WTC11 (cell line): ENCODE measurements at regions not wholly inside any gene's neighbourhood (a gene's known extent, or its start where the extent isn't known, plus 50 kb on each side); places are given as distances from the start of the nearest gene placed in this dataset.

Experiments used
- ATAC-seq: fragments of 200-7000 bp; cut with Tn5 transposase; 2 replicates; pipeline ENCODE4 v1.10.0; 2021; ENCODE audit warnings: mild to moderate bottlenecking, moderate library complexity
- CTCF ChIA-PET: fragments of 300-600 bp; sonication (Branson Sonifier 250); formaldehyde crosslinking; loops from one replicate; lab custom pipeline; 2021; ENCODE audit warnings: antibody characterized with exemption; lab: Charles Lee
- POLR2A ChIA-PET: fragments of 350-600 bp; sonication (Branson Sonifier 250); formaldehyde crosslinking; loops from one replicate; lab custom pipeline; 2021; ENCODE audit warnings: antibody characterized with exemption; lab: Charles Lee
- DNase-seq: peaks from one replicate; pipeline ENCODE4 v3.0.0; 2021; ENCODE audit warnings: low spot score
- H3K27ac Mint-ChIP-seq: 2 replicates; pipeline ENCODE4 v1.8.0; 2021; ENCODE audit warnings: mixed read lengths
- H3K27me3 Mint-ChIP-seq: 2 replicates; pipeline ENCODE4 v1.8.0; 2021; ENCODE audit warnings: low read depth, mild to moderate bottlenecking, moderate library complexity, mixed read lengths
- H3K36me3 Mint-ChIP-seq: 2 replicates; pipeline ENCODE4 v1.8.0; 2021; ENCODE audit warnings: mixed read lengths
- H3K4me1 Mint-ChIP-seq: 2 replicates; pipeline ENCODE4 v1.8.0; 2022; ENCODE audit warnings: mixed read lengths
- H3K4me3 Mint-ChIP-seq: 2 replicates; pipeline ENCODE4 v1.8.0; 2021; ENCODE audit warnings: mild to moderate bottlenecking, moderate library complexity, mixed read lengths
- H3K9me3 Mint-ChIP-seq: 2 replicates; pipeline ENCODE4 v1.8.0; 2021; ENCODE audit warnings: mixed read lengths
- CBFB ChIP-seq: sonication (generic); formaldehyde crosslinking; IDR thresholded peaks from 2 replicates; pipeline ENCODE4 v1.8.1; 2022; ENCODE audit warnings: mild to moderate bottlenecking, low read depth, missing genetic modification reagents
- FOXJ3 ChIP-seq: sonication (generic); formaldehyde crosslinking; IDR thresholded peaks from 2 replicates; pipeline ENCODE4 v1.9.0; 2021; ENCODE audit warnings: missing genetic modification reagents, mild to moderate bottlenecking, borderline replicate concordance
- GRHL2 ChIP-seq: fragments of 250-450 bp; sonication (Bioruptor Pico); IDR thresholded peaks from 2 replicates; pipeline ENCODE4 v1.8.0; 2022; ENCODE audit warnings: mild to moderate bottlenecking, moderate library complexity; ENCODE audit not compliant: insufficient replicate concordance, severe bottlenecking
- NR1H2 ChIP-seq: sonication (generic); formaldehyde crosslinking; IDR thresholded peaks from 2 replicates; pipeline ENCODE4 v1.9.0; 2021; ENCODE audit warnings: mild to moderate bottlenecking, moderate library complexity, missing genetic modification reagents
- PRRX2 ChIP-seq: fragments of 250-450 bp; sonication (Bioruptor Pico); IDR thresholded peaks from 2 replicates; pipeline ENCODE4 v1.8.0; 2021; ENCODE audit warnings: mild to moderate bottlenecking
- SOX15 ChIP-seq: fragments of 250-450 bp; sonication (Bioruptor Pico); IDR thresholded peaks from 2 replicates; pipeline ENCODE4 v1.9.0; 2021; ENCODE audit warnings: mild to moderate bottlenecking
- TCF7 ChIP-seq: sonication (generic); formaldehyde crosslinking; IDR thresholded peaks from 2 replicates; pipeline ENCODE4 v1.8.0; 2022; ENCODE audit warnings: mild to moderate bottlenecking, low read depth, missing genetic modification reagents, moderate library complexity
- TEAD4 ChIP-seq: sonication (generic); formaldehyde crosslinking; IDR thresholded peaks from 2 replicates; pipeline ENCODE4 v1.8.0; 2022; ENCODE audit warnings: mild to moderate bottlenecking, missing genetic modification reagents
- ZNF121 ChIP-seq: sonication (generic); formaldehyde crosslinking; IDR thresholded peaks from 2 replicates; pipeline ENCODE4 v1.8.0; 2023; ENCODE audit warnings: missing genetic modification reagents
- ZNF219 ChIP-seq: sonication (generic); formaldehyde crosslinking; IDR thresholded peaks from 2 replicates; pipeline ENCODE4 v1.8.0; 2023; ENCODE audit warnings: missing genetic modification reagents, mild to moderate bottlenecking, borderline replicate concordance
- ZNF232 ChIP-seq: sonication (generic); formaldehyde crosslinking; IDR thresholded peaks from 2 replicates; pipeline ENCODE4 v1.8.0; 2022; ENCODE audit warnings: mild to moderate bottlenecking, missing genetic modification reagents
- ZNF317 ChIP-seq: sonication (generic); formaldehyde crosslinking; IDR thresholded peaks from 2 replicates; pipeline ENCODE4 v1.8.1; 2023; ENCODE audit warnings: low read depth, mild to moderate bottlenecking, moderate library complexity, missing genetic modification reagents, borderline replicate concordance
- ZNF396 ChIP-seq: fragments of 250-450 bp; sonication (Bioruptor Pico); IDR thresholded peaks from 2 replicates; pipeline ENCODE4 v1.8.0; 2021; ENCODE audit warnings: mild to moderate bottlenecking, moderate library complexity, borderline replicate concordance
- ZNF416 ChIP-seq: fragments of 250-450 bp; sonication (Bioruptor Pico); IDR thresholded peaks from 2 replicates; pipeline ENCODE4 v1.9.0; 2021; ENCODE audit warnings: mild to moderate bottlenecking, inconsistent platforms
- ZNF423 ChIP-seq: fragments of 250-450 bp; sonication (Bioruptor Pico); IDR thresholded peaks from 2 replicates; pipeline ENCODE4 v2.1.2; 2022; ENCODE audit warnings: mild to moderate bottlenecking, moderate library complexity
- ZNF671 ChIP-seq: fragments of 250-450 bp; sonication (Bioruptor Pico); IDR thresholded peaks from 2 replicates; pipeline ENCODE4 v1.8.0; 2021; ENCODE audit warnings: mild to moderate bottlenecking
- TF ChIP-seq, protein P1 (sequence below): fragments of 250-450 bp; sonication (Bioruptor Pico); IDR thresholded peaks from 2 replicates; pipeline ENCODE4 v1.9.0; 2021; ENCODE audit warnings: mild to moderate bottlenecking
- TF ChIP-seq, protein P2 (sequence below): sonication (generic); formaldehyde crosslinking; IDR thresholded peaks from 2 replicates; pipeline ENCODE4 v1.8.1; 2023; ENCODE audit warnings: mild to moderate bottlenecking, missing genetic modification reagents, borderline replicate concordance
- TF ChIP-seq, protein P3 (sequence below): sonication (generic); formaldehyde crosslinking; IDR thresholded peaks from 2 replicates; pipeline ENCODE4 v1.8.0; 2023; ENCODE audit warnings: missing genetic modification reagents, mild to moderate bottlenecking, borderline replicate concordance
- TF ChIP-seq, protein P4 (sequence below): sonication (generic); formaldehyde crosslinking; IDR thresholded peaks from 2 replicates; pipeline ENCODE4 v1.8.1; 2022; ENCODE audit warnings: missing genetic modification reagents, borderline replicate concordance
- TF ChIP-seq, protein P5 (sequence below): sonication (generic); formaldehyde crosslinking; IDR thresholded peaks from 2 replicates; pipeline ENCODE4 v1.8.0; 2022; ENCODE audit warnings: mild to moderate bottlenecking, missing genetic modification reagents
- TF ChIP-seq, protein P6 (sequence below): sonication (generic); formaldehyde crosslinking; IDR thresholded peaks from 2 replicates; pipeline ENCODE4 v1.8.0; 2023; ENCODE audit warnings: mild to moderate bottlenecking, missing genetic modification reagents

DNA sequence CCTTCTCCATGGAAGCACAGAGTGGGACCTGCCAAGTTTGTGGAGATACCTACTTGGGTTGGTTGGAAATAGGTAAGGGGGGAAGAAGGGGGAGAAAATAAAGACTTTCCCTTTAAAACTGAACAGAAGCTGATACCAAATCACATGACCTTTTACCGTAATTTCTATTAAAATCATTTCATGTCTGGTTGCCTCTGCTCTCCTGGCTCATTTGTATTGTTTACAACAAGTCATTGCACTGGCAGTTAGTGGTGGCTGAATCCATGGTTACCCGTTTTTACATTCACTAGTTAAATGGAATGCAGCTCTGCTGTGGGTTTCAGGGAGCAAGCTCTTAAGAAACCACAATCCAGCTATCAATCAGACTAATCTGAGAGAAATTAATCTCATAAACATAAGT is 353.7 kb upstream of the ESRRG start:
- Mint-ChIP-seq H3K4me1 (peaks cover 5% of the 10 kb centered on the region), H3K4me3 (no peak overlapping the region), H3K27me3 (no peaks in the 10 kb centered on the region), H3K36me3 (no peaks in the 10 kb centered on the region)
- ATAC-seq: no peak
- no peak for DNase-seq
- POLR2A ChIA-PET: no interaction called here
- CTCF ChIA-PET: interaction anchor here (1.2 kb wide), 1 partner anchor 29 kb away, joined by 4 read pairs; no protein-coding TSS in a partner anchor
- no peak for TF ChIP-seq ZNF396 (CRISPR knock-in tag)
- TF ChIP-seq, protein P1, sequence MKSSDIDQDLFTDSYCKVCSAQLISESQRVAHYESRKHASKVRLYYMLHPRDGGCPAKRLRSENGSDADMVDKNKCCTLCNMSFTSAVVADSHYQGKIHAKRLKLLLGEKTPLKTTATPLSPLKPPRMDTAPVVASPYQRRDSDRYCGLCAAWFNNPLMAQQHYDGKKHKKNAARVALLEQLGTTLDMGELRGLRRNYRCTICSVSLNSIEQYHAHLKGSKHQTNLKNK: no peak
- TF ChIP-seq ZNF219 (CRISPR knock-in tag): no peak
- TF ChIP-seq, protein P2, sequence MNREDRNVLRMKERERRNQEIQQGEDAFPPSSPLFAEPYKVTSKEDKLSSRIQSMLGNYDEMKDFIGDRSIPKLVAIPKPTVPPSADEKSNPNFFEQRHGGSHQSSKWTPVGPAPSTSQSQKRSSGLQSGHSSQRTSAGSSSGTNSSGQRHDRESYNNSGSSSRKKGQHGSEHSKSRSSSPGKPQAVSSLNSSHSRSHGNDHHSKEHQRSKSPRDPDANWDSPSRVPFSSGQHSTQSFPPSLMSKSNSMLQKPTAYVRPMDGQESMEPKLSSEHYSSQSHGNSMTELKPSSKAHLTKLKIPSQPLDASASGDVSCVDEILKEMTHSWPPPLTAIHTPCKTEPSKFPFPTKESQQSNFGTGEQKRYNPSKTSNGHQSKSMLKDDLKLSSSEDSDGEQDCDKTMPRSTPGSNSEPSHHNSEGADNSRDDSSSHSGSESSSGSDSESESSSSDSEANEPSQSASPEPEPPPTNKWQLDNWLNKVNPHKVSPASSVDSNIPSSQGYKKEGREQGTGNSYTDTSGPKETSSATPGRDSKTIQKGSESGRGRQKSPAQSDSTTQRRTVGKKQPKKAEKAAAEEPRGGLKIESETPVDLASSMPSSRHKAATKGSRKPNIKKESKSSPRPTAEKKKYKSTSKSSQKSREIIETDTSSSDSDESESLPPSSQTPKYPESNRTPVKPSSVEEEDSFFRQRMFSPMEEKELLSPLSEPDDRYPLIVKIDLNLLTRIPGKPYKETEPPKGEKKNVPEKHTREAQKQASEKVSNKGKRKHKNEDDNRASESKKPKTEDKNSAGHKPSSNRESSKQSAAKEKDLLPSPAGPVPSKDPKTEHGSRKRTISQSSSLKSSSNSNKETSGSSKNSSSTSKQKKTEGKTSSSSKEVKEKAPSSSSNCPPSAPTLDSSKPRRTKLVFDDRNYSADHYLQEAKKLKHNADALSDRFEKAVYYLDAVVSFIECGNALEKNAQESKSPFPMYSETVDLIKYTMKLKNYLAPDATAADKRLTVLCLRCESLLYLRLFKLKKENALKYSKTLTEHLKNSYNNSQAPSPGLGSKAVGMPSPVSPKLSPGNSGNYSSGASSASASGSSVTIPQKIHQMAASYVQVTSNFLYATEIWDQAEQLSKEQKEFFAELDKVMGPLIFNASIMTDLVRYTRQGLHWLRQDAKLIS (CRISPR knock-in tag): no peak
- no peak for TF ChIP-seq TEAD4
- TF ChIP-seq ZNF121: no peak
- no peak for TF ChIP-seq ZNF416 (CRISPR knock-in tag)
- TF ChIP-seq, protein P3, sequence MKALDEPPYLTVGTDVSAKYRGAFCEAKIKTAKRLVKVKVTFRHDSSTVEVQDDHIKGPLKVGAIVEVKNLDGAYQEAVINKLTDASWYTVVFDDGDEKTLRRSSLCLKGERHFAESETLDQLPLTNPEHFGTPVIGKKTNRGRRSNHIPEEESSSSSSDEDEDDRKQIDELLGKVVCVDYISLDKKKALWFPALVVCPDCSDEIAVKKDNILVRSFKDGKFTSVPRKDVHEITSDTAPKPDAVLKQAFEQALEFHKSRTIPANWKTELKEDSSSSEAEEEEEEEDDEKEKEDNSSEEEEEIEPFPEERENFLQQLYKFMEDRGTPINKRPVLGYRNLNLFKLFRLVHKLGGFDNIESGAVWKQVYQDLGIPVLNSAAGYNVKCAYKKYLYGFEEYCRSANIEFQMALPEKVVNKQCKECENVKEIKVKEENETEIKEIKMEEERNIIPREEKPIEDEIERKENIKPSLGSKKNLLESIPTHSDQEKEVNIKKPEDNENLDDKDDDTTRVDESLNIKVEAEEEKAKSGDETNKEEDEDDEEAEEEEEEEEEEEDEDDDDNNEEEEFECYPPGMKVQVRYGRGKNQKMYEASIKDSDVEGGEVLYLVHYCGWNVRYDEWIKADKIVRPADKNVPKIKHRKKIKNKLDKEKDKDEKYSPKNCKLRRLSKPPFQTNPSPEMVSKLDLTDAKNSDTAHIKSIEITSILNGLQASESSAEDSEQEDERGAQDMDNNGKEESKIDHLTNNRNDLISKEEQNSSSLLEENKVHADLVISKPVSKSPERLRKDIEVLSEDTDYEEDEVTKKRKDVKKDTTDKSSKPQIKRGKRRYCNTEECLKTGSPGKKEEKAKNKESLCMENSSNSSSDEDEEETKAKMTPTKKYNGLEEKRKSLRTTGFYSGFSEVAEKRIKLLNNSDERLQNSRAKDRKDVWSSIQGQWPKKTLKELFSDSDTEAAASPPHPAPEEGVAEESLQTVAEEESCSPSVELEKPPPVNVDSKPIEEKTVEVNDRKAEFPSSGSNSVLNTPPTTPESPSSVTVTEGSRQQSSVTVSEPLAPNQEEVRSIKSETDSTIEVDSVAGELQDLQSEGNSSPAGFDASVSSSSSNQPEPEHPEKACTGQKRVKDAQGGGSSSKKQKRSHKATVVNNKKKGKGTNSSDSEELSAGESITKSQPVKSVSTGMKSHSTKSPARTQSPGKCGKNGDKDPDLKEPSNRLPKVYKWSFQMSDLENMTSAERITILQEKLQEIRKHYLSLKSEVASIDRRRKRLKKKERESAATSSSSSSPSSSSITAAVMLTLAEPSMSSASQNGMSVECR (CRISPR knock-in tag): no peak
- TF ChIP-seq, protein P4, sequence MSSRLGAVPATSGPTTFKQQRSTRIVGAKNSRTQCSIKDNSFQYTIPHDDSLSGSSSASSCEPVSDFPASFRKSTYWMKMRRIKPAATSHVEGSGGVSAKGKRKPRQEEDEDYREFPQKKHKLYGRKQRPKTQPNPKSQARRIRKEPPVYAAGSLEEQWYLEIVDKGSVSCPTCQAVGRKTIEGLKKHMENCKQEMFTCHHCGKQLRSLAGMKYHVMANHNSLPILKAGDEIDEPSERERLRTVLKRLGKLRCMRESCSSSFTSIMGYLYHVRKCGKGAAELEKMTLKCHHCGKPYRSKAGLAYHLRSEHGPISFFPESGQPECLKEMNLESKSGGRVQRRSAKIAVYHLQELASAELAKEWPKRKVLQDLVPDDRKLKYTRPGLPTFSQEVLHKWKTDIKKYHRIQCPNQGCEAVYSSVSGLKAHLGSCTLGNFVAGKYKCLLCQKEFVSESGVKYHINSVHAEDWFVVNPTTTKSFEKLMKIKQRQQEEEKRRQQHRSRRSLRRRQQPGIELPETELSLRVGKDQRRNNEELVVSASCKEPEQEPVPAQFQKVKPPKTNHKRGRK (CRISPR knock-in tag): no peak
- TF ChIP-seq TCF7: no peak
- TF ChIP-seq ZNF671: no peak
- TF ChIP-seq, all 79 proteins: peak for 0
- Mint-ChIP-seq H3K27ac (no peak overlapping the region), H3K9me3 (no peaks in the 10 kb centered on the region)

DNA sequence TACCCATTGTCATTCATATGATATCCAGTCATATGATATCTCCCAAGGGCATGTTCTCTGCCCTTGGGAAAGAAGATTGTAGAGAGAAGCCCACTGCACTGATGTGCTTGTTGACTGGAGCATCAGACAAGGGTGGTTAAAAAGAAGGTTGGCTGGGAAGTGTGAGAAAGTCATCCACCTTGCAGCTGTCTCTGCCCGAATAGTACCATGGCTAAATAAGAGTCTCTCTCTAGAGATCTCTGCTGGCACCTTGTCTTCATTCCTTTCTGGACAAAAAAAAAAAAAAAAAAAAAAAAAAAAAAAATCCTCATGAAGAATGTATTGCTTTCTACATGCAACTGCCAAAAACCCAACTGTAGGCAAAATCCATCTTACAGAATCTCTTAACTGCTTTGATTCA is 349.7 kb upstream of the ESRRG start:
- POLR2A ChIA-PET: no interaction called here
- H3K4me1 Mint-ChIP-seq: peaks cover 1% of the 10 kb centered on the region
- CTCF ChIA-PET: no interaction called here
- no peaks in the 10 kb centered on the region for H3K36me3 Mint-ChIP-seq
- H3K27me3 Mint-ChIP-seq: no peaks in the 10 kb centered on the region
- no peak overlapping the region for H3K4me3 Mint-ChIP-seq
- no peak overlapping the region for H3K27ac Mint-ChIP-seq
- DNase-seq (no peak), ATAC-seq (no peak)
- no peaks in the 10 kb centered on the region for H3K9me3 Mint-ChIP-seq
- TF ChIP-seq NR1H2 (CRISPR knock-in tag): no peak
- no peak for TF ChIP-seq ZNF423
- TF ChIP-seq, protein P5, sequence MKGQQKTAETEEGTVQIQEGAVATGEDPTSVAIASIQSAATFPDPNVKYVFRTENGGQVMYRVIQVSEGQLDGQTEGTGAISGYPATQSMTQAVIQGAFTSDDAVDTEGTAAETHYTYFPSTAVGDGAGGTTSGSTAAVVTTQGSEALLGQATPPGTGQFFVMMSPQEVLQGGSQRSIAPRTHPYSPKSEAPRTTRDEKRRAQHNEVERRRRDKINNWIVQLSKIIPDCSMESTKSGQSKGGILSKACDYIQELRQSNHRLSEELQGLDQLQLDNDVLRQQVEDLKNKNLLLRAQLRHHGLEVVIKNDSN (CRISPR knock-in tag): no peak
- no peak for TF ChIP-seq ZNF416 (CRISPR knock-in tag)
- TF ChIP-seq CBFB (CRISPR knock-in tag): no peak
- TF ChIP-seq ZNF232 (CRISPR knock-in tag): no peak
- TF ChIP-seq GRHL2 (CRISPR knock-in tag): no peak
- TF ChIP-seq SOX15 (CRISPR knock-in tag): no peak
- TF ChIP-seq, protein P6, sequence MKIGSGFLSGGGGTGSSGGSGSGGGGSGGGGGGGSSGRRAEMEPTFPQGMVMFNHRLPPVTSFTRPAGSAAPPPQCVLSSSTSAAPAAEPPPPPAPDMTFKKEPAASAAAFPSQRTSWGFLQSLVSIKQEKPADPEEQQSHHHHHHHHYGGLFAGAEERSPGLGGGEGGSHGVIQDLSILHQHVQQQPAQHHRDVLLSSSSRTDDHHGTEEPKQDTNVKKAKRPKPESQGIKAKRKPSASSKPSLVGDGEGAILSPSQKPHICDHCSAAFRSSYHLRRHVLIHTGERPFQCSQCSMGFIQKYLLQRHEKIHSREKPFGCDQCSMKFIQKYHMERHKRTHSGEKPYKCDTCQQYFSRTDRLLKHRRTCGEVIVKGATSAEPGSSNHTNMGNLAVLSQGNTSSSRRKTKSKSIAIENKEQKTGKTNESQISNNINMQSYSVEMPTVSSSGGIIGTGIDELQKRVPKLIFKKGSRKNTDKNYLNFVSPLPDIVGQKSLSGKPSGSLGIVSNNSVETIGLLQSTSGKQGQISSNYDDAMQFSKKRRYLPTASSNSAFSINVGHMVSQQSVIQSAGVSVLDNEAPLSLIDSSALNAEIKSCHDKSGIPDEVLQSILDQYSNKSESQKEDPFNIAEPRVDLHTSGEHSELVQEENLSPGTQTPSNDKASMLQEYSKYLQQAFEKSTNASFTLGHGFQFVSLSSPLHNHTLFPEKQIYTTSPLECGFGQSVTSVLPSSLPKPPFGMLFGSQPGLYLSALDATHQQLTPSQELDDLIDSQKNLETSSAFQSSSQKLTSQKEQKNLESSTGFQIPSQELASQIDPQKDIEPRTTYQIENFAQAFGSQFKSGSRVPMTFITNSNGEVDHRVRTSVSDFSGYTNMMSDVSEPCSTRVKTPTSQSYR: no peak
- no peak for TF ChIP-seq PRRX2 (CRISPR knock-in tag)
- TF ChIP-seq TEAD4: no peak
- TF ChIP-seq, protein P1: no peak
- TF ChIP-seq FOXJ3: no peak
- TF ChIP-seq ZNF317 (CRISPR knock-in tag): no peak
